CD4-positive, alpha-beta T cell (primary cell): ENCODE measurements at regions not wholly inside any gene's neighbourhood (a gene's known extent, or its start where the extent isn't known, plus 50 kb on each side); places are given as distances from the start of the nearest gene placed in this dataset.

ENCODE experiments used
- ATAC-seq: fragments of 200-7000 bp; cut with Tn5 transposase; one replicate; pipeline ENCODE4 v1.10.0; 2022; ENCODE audit warnings: mild to moderate bottlenecking; ENCODE audit not compliant: poor library complexity
- CTCF ChIA-PET: fragments of 350-600 bp; sonication (Branson Sonifier 250); formaldehyde crosslinking; loops from one replicate; lab custom pipeline; 2021; ENCODE audit warnings: antibody characterized with exemption, inconsistent platforms; lab: Charles Lee
- POLR2A ChIA-PET: fragments of 350-600 bp; sonication (Branson Sonifier 250); formaldehyde crosslinking; loops from one replicate; lab custom pipeline; 2021; ENCODE audit warnings: antibody characterized with exemption, inconsistent platforms; lab: Charles Lee
- DNase-seq, 14 experiments: peaks; one replicate each; pipeline ENCODE4 v3.0.0-alpha.2; 2013 to 2020; ENCODE audit warnings: mixed read lengths in 2 of 14
- H3K27ac ChIP-seq, 2 donors: one replicate each; pipeline versions ENCODE4 v1.5.1 to v1.7.0; 2013; ENCODE audit warnings: low read length in 2 of 2, low read depth in 1 of 2, mild to moderate bottlenecking in 1 of 2
- H3K27me3 ChIP-seq, 2 experiments: 1 replicate in 1 of 2; 2 replicates in 1 of 2; pipeline versions ENCODE4 v1.6.1 to v1.7.0; 2013; ENCODE audit warnings: low read length in 2 of 2, control low read depth in 1 of 2, mild to moderate bottlenecking in 1 of 2, moderate library complexity in 1 of 2; ENCODE audit not compliant: insufficient read depth in 2 of 2, control insufficient read depth in 1 of 2
- H3K36me3 ChIP-seq: one replicate; pipeline ENCODE4 v1.6.1; 2013; ENCODE audit warnings: low read length, control low read depth; ENCODE audit not compliant: insufficient read depth
- H3K4me1 ChIP-seq: one replicate; pipeline ENCODE4 v1.6.1; 2013; ENCODE audit warnings: low read length, control low read depth; ENCODE audit not compliant: insufficient read depth
- H3K4me3 ChIP-seq: one replicate; pipeline ENCODE4 v1.5.1; 2013; ENCODE audit warnings: mild to moderate bottlenecking, low read length, moderate library complexity
- H3K9me3 ChIP-seq, 2 experiments: 1 replicate in 1 of 2; 2 replicates in 1 of 2; pipeline versions ENCODE4 v1.6.1 to v1.7.0; 2013; ENCODE audit warnings: low read length in 2 of 2, mild to moderate bottlenecking in 2 of 2, control low read depth in 1 of 2, moderate library complexity in 1 of 2; ENCODE audit not compliant: control insufficient read depth in 1 of 2, insufficient read depth in 1 of 2
- H3K27ac Mint-ChIP-seq: one replicate; pipeline ENCODE4 v1.8.0; 2020; ENCODE audit warnings: mixed read lengths
- H3K27me3 Mint-ChIP-seq: one replicate; pipeline ENCODE4 v1.8.0; 2021; ENCODE audit warnings: mixed read lengths
- H3K36me3 Mint-ChIP-seq: one replicate; pipeline ENCODE4 v1.8.0; 2021; ENCODE audit warnings: low read depth, mixed read lengths
- H3K4me1 Mint-ChIP-seq: one replicate; pipeline ENCODE4 v1.8.0; 2021; ENCODE audit warnings: low read depth, mixed read lengths
- H3K4me3 Mint-ChIP-seq: one replicate; pipeline ENCODE4 v1.8.0; 2020; ENCODE audit warnings: mild to moderate bottlenecking, mixed read lengths
- H3K9me3 Mint-ChIP-seq: one replicate; pipeline ENCODE4 v1.8.0; 2020; ENCODE audit warnings: mixed read lengths
- intact Hi-C, 2 experiments: fragments of 100-400 bp; cut with DNase I in 1 of 2; cut with micrococcal nuclease in 1 of 2; formaldehyde crosslinking; loops; one replicate each; pipeline versions ENCODE4 v1.15.1 to v1.9.0; 2023 to 2025; cut with DNase I, micrococcal nuclease
- TF ChIP-seq, protein P1 (sequence below): fragments of 200-600 bp; IDR thresholded peaks from one replicate; pipeline ENCODE4 v1.8.0; 2022; ENCODE audit warnings: antibody characterized with exemption, mild to moderate bottlenecking

DNA sequence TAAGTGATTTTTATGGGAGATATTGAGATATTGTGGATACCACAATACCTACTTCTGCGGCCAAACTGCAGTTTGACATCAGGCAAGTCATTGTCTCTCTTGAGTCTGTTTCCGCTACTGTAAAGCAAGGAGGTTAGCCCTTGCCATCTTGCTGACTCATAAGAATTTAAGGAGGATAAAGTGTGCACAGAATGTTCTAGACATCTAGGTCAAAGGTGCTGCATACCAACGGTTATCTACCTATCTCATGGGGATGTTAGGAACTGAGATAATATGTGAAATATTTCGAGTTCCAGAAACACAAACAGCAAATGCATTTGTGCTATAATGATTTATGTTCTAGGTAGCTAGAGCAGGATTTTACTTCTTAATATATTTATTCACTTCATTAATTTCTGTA, 211.5 kb upstream of the NR3C2 start:
- Histone ChIP-seq H3K36me3 (no peaks in the 10 kb centered on the region), H3K27ac (no peak overlapping the region), H3K4me1 (no peaks in the 10 kb centered on the region), H3K27me3 (no peaks in the 10 kb centered on the region), H3K4me3 (no peak overlapping the region), H3K9me3 (no peaks in the 10 kb centered on the region)
- Mint-ChIP-seq H3K9me3 (no peaks in the 10 kb centered on the region), H3K27ac (no peak overlapping the region), H3K36me3 (no peaks in the 10 kb centered on the region), H3K27me3 (no peaks in the 10 kb centered on the region), H3K4me1 (no peaks in the 10 kb centered on the region), H3K4me3 (no peak overlapping the region)
- intact Hi-C loops = no loop called here
- POLR2A ChIA-PET = no interaction called here
- no peak for DNase-seq
- CTCF ChIA-PET = no interaction called here
- no peak for ATAC-seq
- TF ChIP-seq, protein P1, sequence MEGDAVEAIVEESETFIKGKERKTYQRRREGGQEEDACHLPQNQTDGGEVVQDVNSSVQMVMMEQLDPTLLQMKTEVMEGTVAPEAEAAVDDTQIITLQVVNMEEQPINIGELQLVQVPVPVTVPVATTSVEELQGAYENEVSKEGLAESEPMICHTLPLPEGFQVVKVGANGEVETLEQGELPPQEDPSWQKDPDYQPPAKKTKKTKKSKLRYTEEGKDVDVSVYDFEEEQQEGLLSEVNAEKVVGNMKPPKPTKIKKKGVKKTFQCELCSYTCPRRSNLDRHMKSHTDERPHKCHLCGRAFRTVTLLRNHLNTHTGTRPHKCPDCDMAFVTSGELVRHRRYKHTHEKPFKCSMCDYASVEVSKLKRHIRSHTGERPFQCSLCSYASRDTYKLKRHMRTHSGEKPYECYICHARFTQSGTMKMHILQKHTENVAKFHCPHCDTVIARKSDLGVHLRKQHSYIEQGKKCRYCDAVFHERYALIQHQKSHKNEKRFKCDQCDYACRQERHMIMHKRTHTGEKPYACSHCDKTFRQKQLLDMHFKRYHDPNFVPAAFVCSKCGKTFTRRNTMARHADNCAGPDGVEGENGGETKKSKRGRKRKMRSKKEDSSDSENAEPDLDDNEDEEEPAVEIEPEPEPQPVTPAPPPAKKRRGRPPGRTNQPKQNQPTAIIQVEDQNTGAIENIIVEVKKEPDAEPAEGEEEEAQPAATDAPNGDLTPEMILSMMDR = no peak

DNA sequence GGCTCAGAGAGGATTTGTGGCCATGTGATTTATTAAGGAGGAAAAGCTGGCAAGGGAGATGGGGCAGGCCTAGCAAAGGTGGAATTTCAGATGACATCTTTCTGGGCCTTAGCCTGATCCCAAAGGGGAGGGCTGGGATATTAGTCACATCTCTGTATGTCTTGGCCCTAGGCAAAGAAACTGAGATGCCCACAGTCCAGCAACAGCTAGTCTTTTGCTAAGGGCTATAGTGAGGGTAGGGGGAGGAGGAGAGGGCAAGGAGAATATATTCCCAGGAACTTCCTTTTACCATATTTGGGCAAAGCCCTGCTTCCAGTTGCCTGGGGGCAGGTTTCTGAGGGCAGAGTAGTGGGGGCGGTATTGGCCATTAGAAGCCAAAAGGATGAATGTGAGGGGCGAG, 209.8 kb upstream of the NR3C2 start:
- DNase-seq (no peak), ATAC-seq (no peak)
- H3K4me1 ChIP-seq = no peaks in the 10 kb centered on the region
- no peaks in the 10 kb centered on the region for H3K9me3 ChIP-seq
- no peak overlapping the region for H3K4me3 ChIP-seq
- Mint-ChIP-seq H3K4me1 (no peaks in the 10 kb centered on the region), H3K4me3 (no peak overlapping the region), H3K27ac (no peak overlapping the region), H3K9me3 (no peaks in the 10 kb centered on the region), H3K36me3 (no peaks in the 10 kb centered on the region), H3K27me3 (no peaks in the 10 kb centered on the region)
- H3K27me3 ChIP-seq = no peaks in the 10 kb centered on the region
- ChIA-PET CTCF (no interaction called here), POLR2A (no interaction called here)
- no peak overlapping the region for H3K27ac ChIP-seq
- TF ChIP-seq, protein P1 = no peak
- no peaks in the 10 kb centered on the region for H3K36me3 ChIP-seq
- intact Hi-C loops = no loop called here

DNA sequence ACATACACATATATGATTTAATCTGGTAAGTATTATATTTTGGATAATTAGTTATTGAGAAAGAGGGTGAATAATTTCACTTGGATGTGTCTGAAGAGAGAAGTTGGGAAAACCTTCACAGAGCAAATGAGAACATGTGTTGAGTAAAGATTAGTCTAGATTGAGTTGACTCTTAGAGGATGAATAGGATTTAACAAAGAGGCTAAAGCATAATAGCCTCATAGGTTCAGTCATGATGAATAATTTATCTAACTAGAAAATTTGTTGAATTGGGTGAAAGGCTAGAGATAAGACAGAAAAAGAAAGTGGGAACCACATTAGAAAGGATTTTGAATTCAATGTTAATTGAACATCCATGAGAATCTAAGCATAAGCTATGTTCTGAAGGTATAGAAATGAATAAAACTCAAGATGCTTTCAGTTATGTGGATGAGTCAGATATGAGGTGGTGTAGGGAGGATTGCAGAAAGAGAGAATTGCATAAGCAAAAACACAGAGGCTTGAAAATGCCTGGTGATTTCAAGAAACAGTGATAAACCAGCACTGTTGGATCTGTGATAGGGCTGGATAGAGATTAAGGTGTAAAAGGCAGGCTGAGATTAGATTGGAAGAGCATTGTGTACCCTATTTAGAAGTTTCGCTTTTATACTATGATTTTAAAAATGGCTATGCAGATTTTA, 207.6 kb upstream of the NR3C2 start:
- Histone ChIP-seq H3K36me3 (no peaks in the 10 kb centered on the region), H3K27me3 (no peaks in the 10 kb centered on the region), H3K4me1 (no peaks in the 10 kb centered on the region), H3K4me3 (no peak overlapping the region), H3K27ac (no peak overlapping the region), H3K9me3 (no peaks in the 10 kb centered on the region)
- no peak overlapping the region for H3K4me3 Mint-ChIP-seq
- no peak for DNase-seq
- CTCF ChIA-PET = interaction anchor here (0.7 kb wide), 1 partner anchor 234 kb away, joined by 3 read pairs; no protein-coding TSS in a partner anchor
- no peaks in the 10 kb centered on the region for H3K9me3 Mint-ChIP-seq
- H3K27me3 Mint-ChIP-seq = no peaks in the 10 kb centered on the region
- intact Hi-C loops = no loop called here
- H3K4me1 Mint-ChIP-seq = no peaks in the 10 kb centered on the region
- no peaks in the 10 kb centered on the region for H3K36me3 Mint-ChIP-seq
- no peak overlapping the region for H3K27ac Mint-ChIP-seq
- TF ChIP-seq, protein P1 = no peak
- no peak for ATAC-seq
- POLR2A ChIA-PET = interaction anchor here (0.6 kb wide), 1 partner anchor 692 kb away, joined by 3 read pairs; no protein-coding TSS in a partner anchor
